PFSK-1 (cell line): ENCODE measurements at regions not wholly inside any gene's neighbourhood (a gene's known extent, or its start where the extent isn't known, plus 50 kb on each side); places are given as distances from the start of the nearest gene placed in this dataset.

Experiments
- FOXP2 ChIP-seq: optimal IDR thresholded peaks from 2 replicates; pipeline ENCODE3; 2011; ENCODE audit warnings: borderline replicate concordance, control low read depth, inconsistent platforms; ENCODE audit not compliant: insufficient read depth; ENCODE audit errors: extremely low read length, extremely low read depth
- POLR2AphosphoS5 ChIP-seq: IDR thresholded peaks from 2 replicates; pipeline ENCODE4 v1.6.1; 2012; ENCODE audit warnings: low read depth, mild to moderate bottlenecking, control low read depth, low read length, moderate library complexity
- SIN3A ChIP-seq: IDR thresholded peaks from 2 replicates; pipeline ENCODE4 v1.6.1; 2012; ENCODE audit warnings: mild to moderate bottlenecking, low read length, moderate library complexity, borderline replicate concordance; ENCODE audit not compliant: insufficient read depth
- TAF1 ChIP-seq: IDR thresholded peaks from 2 replicates; pipeline ENCODE4 v1.6.1; 2012; ENCODE audit warnings: low read length, control low read depth, borderline replicate concordance; ENCODE audit not compliant: insufficient read depth
- TF ChIP-seq, protein P1 (sequence below), 2 experiments: IDR thresholded peaks; 2 replicates each; pipeline versions ENCODE4 v1.6.1 to v1.8.0; 2011 to 2012; ENCODE audit warnings: low read depth in 2 of 2, low read length in 2 of 2, control low read depth in 1 of 2, inconsistent platforms in 1 of 2, mild to moderate bottlenecking in 1 of 2, moderate library complexity in 1 of 2; ENCODE audit not compliant: insufficient read depth in 1 of 2

DNA sequence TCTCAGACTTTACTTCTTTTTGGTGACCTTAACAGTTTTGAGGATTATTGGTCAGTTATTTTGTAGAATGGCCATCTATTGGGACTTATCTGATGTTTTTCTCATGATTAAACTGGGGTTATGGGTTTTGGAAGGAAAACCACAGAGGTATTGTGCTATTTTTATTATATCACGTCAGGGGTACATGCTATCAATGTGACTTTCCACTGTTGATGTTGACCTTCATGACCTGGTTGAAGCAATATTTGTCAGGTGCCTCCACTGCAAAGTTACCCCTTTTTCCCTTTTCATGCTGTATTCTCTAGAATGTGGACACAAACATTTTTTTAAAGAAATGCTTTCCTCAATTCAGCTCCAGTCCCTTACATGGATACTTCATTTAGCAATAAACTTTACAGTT lies 152.8 kb upstream of the TSLP start:
- no peak for TF ChIP-seq POLR2AphosphoS5
- no peak for TF ChIP-seq TAF1
- TF ChIP-seq, protein P1, sequence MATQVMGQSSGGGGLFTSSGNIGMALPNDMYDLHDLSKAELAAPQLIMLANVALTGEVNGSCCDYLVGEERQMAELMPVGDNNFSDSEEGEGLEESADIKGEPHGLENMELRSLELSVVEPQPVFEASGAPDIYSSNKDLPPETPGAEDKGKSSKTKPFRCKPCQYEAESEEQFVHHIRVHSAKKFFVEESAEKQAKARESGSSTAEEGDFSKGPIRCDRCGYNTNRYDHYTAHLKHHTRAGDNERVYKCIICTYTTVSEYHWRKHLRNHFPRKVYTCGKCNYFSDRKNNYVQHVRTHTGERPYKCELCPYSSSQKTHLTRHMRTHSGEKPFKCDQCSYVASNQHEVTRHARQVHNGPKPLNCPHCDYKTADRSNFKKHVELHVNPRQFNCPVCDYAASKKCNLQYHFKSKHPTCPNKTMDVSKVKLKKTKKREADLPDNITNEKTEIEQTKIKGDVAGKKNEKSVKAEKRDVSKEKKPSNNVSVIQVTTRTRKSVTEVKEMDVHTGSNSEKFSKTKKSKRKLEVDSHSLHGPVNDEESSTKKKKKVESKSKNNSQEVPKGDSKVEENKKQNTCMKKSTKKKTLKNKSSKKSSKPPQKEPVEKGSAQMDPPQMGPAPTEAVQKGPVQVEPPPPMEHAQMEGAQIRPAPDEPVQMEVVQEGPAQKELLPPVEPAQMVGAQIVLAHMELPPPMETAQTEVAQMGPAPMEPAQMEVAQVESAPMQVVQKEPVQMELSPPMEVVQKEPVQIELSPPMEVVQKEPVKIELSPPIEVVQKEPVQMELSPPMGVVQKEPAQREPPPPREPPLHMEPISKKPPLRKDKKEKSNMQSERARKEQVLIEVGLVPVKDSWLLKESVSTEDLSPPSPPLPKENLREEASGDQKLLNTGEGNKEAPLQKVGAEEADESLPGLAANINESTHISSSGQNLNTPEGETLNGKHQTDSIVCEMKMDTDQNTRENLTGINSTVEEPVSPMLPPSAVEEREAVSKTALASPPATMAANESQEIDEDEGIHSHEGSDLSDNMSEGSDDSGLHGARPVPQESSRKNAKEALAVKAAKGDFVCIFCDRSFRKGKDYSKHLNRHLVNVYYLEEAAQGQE (IDR thresholded peaks at IDR 0.05; ENCODE audit: insufficient read depth in 1 of 2, low read depth in 2 of 2, low read length in 2 of 2) = no peak
- no peak for TF ChIP-seq SIN3A
- TF ChIP-seq FOXP2 = no peak
